ENCODE measurements at regions not wholly inside any gene's neighbourhood (a gene's known extent, or its start where the extent isn't known, plus 50 kb on each side); places are given as distances from the start of the nearest gene placed in this dataset.

- ATAC-seq = no peak
These were observed 303.5 kb upstream of the RTL1 start for GRCh38 chr14:101207041-101207440.

GRCh38 chr14:101207897-101208296 is 304.4 kb upstream of the RTL1 start:
- DNase-seq (no peak), ATAC-seq (no peak)
- no peak overlapping the region for H3K4me3 ChIP-seq
- TF ChIP-seq CTCF (IDR thresholded peaks at IDR 0.05) = no peak
- H3K36me3 ChIP-seq = no peaks in the 10 kb centered on the region
- no peaks in the 10 kb centered on the region for H3K27me3 ChIP-seq
- H3K27ac ChIP-seq = no peak overlapping the region
- intact Hi-C loops (cut with DNase I) = no loop called here
- no peaks in the 10 kb centered on the region for H3K4me1 ChIP-seq
- H3K9me3 ChIP-seq = peaks cover 40% of the 10 kb centered on the region

More at GRCh38 chr14:101207041-101207440, 303.5 kb upstream of the RTL1 start:
- intact Hi-C loops (cut with DNase I) = no loop called here
- H3K4me3 ChIP-seq = no peak overlapping the region
- H3K27me3 ChIP-seq = no peaks in the 10 kb centered on the region
- H3K36me3 ChIP-seq = no peaks in the 10 kb centered on the region
- no peak overlapping the region for H3K27ac ChIP-seq
- TF ChIP-seq CTCF (IDR thresholded peaks at IDR 0.05) = no peak
- no peaks in the 10 kb centered on the region for H3K4me1 ChIP-seq
- H3K9me3 ChIP-seq = peaks cover 40% of the 10 kb centered on the region
- DNase-seq = no peak

GRCh38 chr14:101209594-101209993 is 306.1 kb upstream of the RTL1 start:
- Histone ChIP-seq H3K36me3 (no peaks in the 10 kb centered on the region), H3K4me3 (no peak overlapping the region), H3K27ac (no peak overlapping the region), H3K27me3 (no peaks in the 10 kb centered on the region), H3K9me3 (peaks cover 40% of the 10 kb centered on the region), H3K4me1 (no peaks in the 10 kb centered on the region)
- DNase-seq (no peak), ATAC-seq (no peak)
- intact Hi-C loops (cut with DNase I) = no loop called here
- TF ChIP-seq CTCF (IDR thresholded peaks at IDR 0.05) = no peak

GRCh38 chr14:101215266-101215665 is 311.7 kb upstream of the RTL1 start:
- H3K36me3 ChIP-seq = no peaks in the 10 kb centered on the region
- no peak overlapping the region for H3K27ac ChIP-seq
- TF ChIP-seq CTCF (IDR thresholded peaks at IDR 0.05) = no peak
- DNase-seq (no peak), ATAC-seq (no peak)
- H3K4me3 ChIP-seq = no peak overlapping the region
- no peaks in the 10 kb centered on the region for H3K4me1 ChIP-seq
- H3K9me3 ChIP-seq = peaks cover 7% of the 10 kb centered on the region
- intact Hi-C loops (cut with DNase I) = no loop called here
- no peaks in the 10 kb centered on the region for H3K27me3 ChIP-seq

GRCh38 chr14:101215927-101216326 is 312.4 kb upstream of the RTL1 start:
- no peak for TF ChIP-seq CTCF (IDR thresholded peaks at IDR 0.05)
- Histone ChIP-seq H3K27me3 (no peaks in the 10 kb centered on the region), H3K4me3 (no peak overlapping the region), H3K36me3 (no peaks in the 10 kb centered on the region), H3K27ac (no peak overlapping the region), H3K9me3 (peaks cover under 1% of the 10 kb centered on the region), H3K4me1 (no peaks in the 10 kb centered on the region)
- ATAC-seq = no peak
- intact Hi-C loops (cut with DNase I) = no loop called here
- no peak for DNase-seq

GRCh38 chr14:101216366-101217079 is 313.0 kb upstream of the RTL1 start:
- Histone ChIP-seq H3K9me3 (no peaks in the 10 kb centered on the region), H3K27me3 (no peaks in the 10 kb centered on the region), H3K27ac (no peak overlapping the region), H3K36me3 (no peaks in the 10 kb centered on the region), H3K4me1 (no peaks in the 10 kb centered on the region), H3K4me3 (no peak overlapping the region)
- intact Hi-C loops (cut with DNase I) = no loop called here
- DNase-seq (no peak), ATAC-seq (no peak)
- no peak for TF ChIP-seq CTCF (IDR thresholded peaks at IDR 0.05)

Data from upper lobe of right lung (tissue), 1 donor.